Astrocyte of the cerebellum (primary cell): ENCODE measurements at regions not wholly inside any gene's neighbourhood (a gene's known extent, or its start where the extent isn't known, plus 50 kb on each side); places are given as distances from the start of the nearest gene placed in this dataset.

Source experiments
- DNase-seq: peaks from one replicate; pipeline ENCODE4 v3.0.0-alpha.2; 2011; ENCODE audit warnings: low read depth
- H3K4me3 ChIP-seq: 2 replicates; pipeline ENCODE4 v1.5.1; 2011; ENCODE audit warnings: mild to moderate bottlenecking, low read depth, low read length, moderate library complexity
- CTCF ChIP-seq: IDR thresholded peaks from 2 replicates; pipeline ENCODE4 v1.5.1; 2012; ENCODE audit warnings: low read length, low read depth, moderate library complexity, mild to moderate bottlenecking; ENCODE audit errors: missing control alignments
- in situ Hi-C: cut with HindIII; loops from 2 replicates; pipeline ENCODE4 v1.10.0; 2017; ENCODE audit warnings: low sequenced_read_pairs

GRCh38 chr12:28104316-28104715 is 85.9 kb upstream of the CCDC91 start:
- DNase-seq: no peak
- TF ChIP-seq CTCF: no peak
- H3K4me3 ChIP-seq: no peak overlapping the region
- in situ Hi-C loops: no loop called here

- H3K4me3 ChIP-seq: no peak overlapping the region
- TF ChIP-seq CTCF: no peak
- no peak for DNase-seq
- in situ Hi-C loops: no loop called here
These were observed 85.1 kb upstream of the CCDC91 start for GRCh38 chr12:28104903-28105864.

- no peak for DNase-seq
- in situ Hi-C loops: no loop called here
- TF ChIP-seq CTCF: no peak
- H3K4me3 ChIP-seq: no peak overlapping the region
These were observed 82.6 kb upstream of the CCDC91 start for GRCh38 chr12:28107679-28108078.

- DNase-seq: no peak
- in situ Hi-C loops: no loop called here
- no peak overlapping the region for H3K4me3 ChIP-seq
- TF ChIP-seq CTCF: no peak
These were observed 81.7 kb upstream of the CCDC91 start for GRCh38 chr12:28108599-28108998.

GRCh38 chr12:28110329-28110728 is 79.9 kb upstream of the CCDC91 start:
- H3K4me3 ChIP-seq: no peak overlapping the region
- TF ChIP-seq CTCF: no peak
- no peak for DNase-seq
- in situ Hi-C loops: no loop called here

- in situ Hi-C loops: no loop called here
- no peak for DNase-seq
- no peak for TF ChIP-seq CTCF
- H3K4me3 ChIP-seq: no peak overlapping the region
These were observed 75.8 kb upstream of the CCDC91 start for GRCh38 chr12:28114488-28114887.
